GM21360 (cell line): ENCODE measurements at regions not wholly inside any gene's neighbourhood (a gene's known extent, or its start where the extent isn't known, plus 50 kb on each side); places are given as distances from the start of the nearest gene placed in this dataset.

Source experiments
- ATAC-seq: cut with Tn5 transposase; IDR thresholded peaks from one replicate; pipeline ENCODE4 v1.9.1; 2021; ENCODE audit warnings: mild to moderate bottlenecking, moderate library complexity; ENCODE audit not compliant: unreplicated experiment

DNA sequence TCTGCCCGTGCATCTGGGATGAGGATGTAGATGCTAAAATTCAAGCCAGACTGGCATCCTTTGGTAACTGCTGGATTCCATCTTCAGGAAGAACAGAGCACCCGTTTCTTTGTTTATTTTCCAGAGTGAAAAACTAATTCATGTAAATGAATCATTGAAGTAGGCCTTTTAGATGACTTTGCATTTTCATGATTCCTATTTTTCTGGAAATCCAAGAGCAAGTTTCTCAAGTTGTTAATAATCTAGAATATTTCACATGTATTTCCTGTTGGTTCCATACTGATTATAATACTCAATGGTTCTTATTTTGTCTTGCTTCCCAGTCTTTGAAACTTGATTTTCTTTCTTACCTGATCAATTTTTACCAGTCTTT, 328.4 kb downstream of the LPIN1 start:
- ATAC-seq, result no peak

DNA sequence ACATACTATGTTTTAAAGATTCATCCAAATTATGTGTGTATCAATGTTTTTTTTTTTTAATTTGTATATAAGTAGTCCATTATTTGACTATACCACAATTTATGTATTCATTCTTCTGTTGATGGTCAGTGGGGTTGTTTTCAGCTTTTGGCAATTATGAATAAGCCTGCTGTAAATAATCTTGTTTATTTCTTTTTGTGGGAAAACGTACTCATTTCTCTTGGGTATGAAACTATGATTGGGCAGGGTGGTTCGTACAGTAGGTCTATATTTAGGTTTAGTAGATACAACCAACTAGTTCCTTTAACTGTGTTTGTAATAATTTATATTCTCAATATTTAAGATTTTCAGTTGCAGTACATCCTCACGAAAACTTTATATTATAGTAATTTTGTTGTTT, 329.2 kb downstream of the LPIN1 start:
- no peak for ATAC-seq

GRCh38 chr2:12076810-12077209, 330.4 kb downstream of the LPIN1 start:
- peak; percentile 69 for ATAC-seq

DNA sequence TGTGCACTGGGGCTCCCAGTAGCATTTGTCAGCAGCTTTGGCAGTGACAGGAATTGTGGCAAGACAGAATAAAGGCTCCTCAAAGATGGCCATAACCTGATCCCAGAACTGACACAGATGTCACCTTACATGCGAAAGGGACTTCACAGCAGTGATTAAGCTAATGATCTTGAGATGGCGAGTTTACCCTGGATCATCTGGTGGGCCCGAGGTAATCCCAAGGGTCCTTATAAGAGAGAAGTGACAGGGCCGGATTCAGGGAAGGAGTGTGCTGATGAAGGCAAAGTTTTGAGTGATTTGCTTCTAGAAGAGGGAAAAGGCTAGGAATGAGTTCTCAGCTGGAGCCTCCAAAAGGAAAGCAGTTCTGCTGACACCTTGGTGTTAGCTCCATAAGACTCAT, 333.9 kb downstream of the LPIN1 start:
- ATAC-seq, result no peak

DNA sequence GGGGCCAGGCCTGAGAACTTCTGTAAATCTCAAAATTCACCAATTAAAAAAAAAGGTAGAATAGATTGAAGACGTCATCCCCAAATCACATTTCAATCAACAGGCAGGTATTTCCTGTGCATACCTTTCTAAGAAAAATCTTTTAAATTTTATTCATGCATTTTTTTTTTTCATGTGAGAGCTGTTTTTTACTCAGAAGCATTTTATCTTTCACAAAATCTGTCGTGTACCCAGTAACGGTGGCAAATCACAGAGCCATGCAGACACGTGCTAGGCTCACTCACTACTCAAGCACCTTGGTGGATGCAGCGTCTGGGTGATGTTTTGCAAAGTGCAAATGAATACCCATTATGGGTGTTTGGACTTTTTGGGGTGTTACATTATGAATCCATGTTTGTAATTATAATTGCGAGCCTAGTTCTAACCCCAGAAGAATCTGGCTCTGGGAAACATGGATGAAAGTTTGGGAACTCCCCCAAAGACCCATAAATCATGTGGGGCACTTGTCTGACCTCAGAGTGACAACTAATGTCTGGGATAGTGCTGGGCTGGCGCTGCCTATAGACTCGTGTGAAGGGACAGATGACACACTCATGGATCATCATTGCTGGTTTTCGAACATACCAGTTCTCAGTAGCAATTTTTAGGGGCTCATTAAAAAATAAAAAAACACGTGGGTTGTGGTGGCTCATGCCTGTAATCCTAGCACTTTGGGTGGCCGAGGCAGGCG, 335.2 kb downstream of the LPIN1 start:
- ATAC-seq, result no peak

DNA sequence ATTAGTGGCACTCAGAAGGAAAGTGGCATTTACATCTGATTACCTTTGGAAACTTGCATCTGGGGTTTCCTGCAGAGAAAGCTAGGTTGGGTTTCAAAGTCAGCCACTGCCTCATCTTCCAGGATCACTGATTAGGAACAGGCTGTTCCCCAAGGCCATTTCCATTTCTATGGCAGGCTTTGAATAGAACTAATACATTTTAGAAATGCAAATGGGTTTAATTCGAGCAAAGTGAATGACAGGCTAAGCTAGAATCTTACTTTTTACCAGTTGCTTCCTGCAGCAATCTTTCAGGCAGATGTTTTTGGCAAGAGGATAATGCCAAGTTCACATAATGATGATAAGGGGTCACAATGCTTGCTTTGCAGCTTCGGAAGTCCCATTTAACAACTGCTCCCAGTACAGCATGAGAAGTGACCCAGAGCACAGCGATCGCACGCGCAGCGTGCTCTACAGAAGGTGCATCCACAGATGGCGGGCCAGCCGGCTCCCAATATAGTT, 336.7 kb downstream of the LPIN1 start:
- no peak for ATAC-seq

DNA sequence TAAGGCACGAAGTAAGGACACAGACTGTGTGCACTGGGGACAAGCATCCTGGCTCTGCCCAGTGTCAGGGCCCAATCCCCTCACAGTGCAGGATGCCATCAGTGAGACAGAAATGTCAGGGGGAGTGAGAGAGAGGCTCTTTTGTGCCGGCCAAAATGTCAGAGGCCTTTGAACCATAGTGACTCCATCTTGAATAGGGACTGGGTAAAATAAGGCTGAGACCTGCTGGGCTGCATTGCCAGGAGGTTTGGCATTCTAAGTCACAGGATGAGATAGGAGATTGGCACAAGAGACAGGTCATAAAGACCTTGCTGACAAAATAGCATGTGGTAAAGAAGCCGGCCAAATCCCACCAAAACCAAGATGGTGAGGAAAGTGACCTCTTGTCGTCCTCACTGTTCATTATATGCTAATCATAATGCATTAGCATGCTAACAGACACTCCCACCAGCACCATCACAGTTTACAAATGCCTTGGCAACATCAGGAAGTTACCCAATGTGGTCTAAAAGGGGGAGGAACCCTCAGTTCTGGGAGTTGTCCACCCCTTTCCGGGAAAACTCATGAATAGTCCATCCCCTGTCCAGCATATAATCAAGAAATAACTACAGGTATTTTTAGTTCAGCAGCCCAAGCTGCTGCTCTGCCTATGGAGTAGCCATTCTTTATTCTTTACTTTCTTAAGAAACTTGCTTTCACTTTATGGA, 337.4 kb downstream of the LPIN1 start:
- no peak for ATAC-seq

- no peak for ATAC-seq
These were observed 340.7 kb downstream of the LPIN1 start for GRCh38 chr2:12087175-12087574.

DNA sequence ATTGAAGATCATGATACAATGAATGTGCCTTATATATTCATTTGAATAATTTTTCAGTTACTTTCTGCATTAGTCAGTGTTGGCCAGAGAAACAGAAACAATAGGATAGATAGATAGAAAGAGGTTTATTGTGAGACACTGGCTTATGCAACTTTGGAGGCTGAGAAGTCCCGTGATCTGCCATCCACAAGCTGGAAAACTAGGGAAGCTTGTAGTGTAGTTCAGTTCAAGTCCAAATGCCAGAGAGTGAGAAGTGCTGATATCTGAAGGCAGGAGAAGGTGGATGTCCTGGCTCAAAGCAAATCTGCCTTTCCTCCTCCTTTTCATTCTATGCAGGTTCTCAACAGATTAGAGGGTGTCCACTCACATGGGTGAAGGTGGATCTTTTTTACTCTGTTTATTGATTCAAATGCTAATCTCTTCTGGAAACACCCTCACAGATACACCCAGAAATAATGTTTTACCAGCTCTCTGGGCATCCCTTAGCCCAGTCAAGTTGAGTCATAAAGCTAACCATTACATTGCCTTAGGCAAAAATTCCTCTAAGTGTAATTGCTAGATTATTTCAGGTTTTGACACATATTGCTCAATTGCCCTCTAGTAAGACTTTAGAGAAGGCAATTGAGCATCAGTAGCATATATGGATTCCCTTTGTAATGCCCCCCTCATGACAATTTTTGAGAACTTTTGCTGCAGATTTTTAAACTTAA, 341.4 kb downstream of the LPIN1 start:
- no peak for ATAC-seq

DNA sequence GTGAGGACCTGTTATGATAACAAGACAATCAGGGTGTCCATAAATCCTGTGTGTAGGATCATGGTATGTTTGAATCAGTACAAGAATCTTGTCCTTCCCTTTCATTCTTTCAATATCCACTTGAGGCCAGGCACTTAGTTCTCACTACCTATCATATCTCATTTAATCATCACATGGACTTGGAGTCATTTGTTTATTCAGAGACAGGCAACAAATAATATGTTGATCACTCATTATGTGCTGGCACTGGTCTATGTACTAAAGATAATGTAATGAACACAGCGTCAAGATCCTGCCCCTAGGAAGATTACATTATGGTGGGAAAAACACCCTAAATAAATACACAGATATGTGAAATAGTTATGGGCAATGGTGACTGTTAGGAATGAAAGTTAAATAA, 342.6 kb downstream of the LPIN1 start:
- ATAC-seq, result no peak

- ATAC-seq, result no peak
These were observed 343.1 kb downstream of the LPIN1 start for GRCh38 chr2:12089496-12089895.

- ATAC-seq, result no peak
These were observed 343.6 kb downstream of the LPIN1 start for GRCh38 chr2:12090072-12090471.

DNA sequence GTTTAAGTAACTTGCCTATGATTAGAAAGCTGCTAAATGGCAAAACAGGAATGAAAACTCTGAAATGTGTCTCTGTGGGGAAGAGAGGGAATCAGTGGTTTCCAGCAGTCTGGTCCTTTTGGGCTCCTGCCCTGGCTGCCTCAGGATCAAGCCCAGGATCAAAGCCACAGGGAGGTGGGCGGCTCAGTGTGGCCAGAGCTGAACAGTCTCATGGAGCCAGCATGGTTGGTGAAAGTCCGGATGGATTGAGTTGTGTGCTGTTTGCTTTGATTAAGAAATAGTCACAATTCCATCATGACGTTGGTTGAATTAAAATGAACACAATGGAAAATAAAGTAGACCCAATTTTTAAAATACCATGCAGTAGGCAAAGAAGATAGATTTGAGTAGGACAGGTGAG, 344.2 kb downstream of the LPIN1 start:
- ATAC-seq, result no peak

- ATAC-seq, result no peak
These were observed 344.9 kb downstream of the LPIN1 start for GRCh38 chr2:12091201-12091806.

- no peak for ATAC-seq
These were observed 347.7 kb downstream of the LPIN1 start for GRCh38 chr2:12094134-12094533.

- ATAC-seq, result no peak
These were observed 349.8 kb downstream of the LPIN1 start for GRCh38 chr2:12096051-12096787.

DNA sequence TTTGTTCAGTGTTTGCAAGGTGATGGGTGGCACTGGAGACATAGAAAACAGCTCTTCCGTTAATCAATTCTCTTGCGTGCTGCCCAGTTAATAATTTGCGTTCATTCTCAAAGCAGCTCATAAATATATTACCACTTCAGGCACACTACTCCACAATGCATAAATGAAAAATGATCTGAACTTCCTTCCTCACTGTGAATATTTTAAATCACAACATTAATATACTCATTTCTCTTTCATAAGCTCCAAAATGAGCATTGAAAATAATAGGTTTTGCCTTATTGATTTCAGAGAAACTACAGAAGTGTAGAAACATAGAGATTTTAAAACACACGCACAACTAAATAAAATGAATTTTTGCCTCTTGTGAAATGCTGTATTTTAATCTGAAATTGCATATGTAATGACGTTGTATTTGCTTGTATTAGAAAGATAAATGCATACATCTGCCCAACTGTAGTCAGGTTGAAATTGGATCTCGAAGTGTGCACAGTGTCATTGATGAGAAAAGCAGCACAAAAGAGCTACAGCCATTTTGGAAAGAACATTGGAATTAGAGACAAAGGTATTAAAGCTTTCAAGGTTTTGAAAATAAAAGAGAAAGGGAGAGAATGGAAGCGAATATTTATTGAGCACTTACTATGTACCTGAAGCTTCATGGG, 350.5 kb downstream of the LPIN1 start:
- no peak for ATAC-seq

GRCh38 chr2:12097859-12098258, 351.4 kb downstream of the LPIN1 start:
- no peak for ATAC-seq

DNA sequence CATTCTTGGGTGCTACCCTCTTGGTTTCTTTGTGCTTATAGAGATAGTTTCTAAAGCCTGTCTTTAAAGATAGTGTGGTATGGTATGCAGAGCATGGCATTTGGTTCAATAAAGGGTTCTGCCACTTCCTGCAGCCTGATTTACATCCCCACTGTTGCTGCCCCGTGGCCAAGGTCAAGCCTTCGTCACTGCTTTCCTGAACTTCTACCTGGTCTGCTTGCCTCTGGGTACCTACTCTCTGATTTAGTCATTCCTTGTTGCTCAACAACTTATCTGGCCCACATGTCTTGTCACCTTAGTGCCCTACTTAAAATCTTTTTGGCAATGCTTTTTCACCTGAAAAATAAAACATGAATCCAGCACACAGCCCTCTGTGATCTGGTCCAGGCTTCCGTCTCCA, 352.9 kb downstream of the LPIN1 start:
- ATAC-seq, result no peak

DNA sequence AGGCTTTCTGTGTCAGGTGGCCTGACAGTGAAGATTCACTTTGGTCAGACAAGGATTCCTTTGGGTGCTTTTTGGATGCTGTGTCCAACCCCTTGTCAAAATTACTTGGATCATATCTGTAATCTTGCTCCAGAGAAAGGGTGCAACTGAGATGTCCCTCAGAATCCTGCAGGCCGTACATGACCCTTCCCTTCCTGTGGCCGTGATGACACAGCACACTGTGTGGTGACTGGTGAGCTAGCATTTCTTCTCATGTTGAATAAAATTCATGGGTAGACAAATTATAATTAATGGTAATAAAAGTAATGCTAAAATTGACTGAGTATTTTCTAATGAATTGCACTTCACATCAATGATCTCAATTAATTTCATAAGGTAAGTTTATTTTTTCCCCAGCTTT, 356.2 kb downstream of the LPIN1 start:
- no peak for ATAC-seq
